GM18517 (cell line): ENCODE measurements at regions not wholly inside any gene's neighbourhood (a gene's known extent, or its start where the extent isn't known, plus 50 kb on each side); places are given as distances from the start of the nearest gene placed in this dataset.

Experiments
- ATAC-seq: cut with Tn5 transposase; IDR thresholded peaks from one replicate; pipeline ENCODE4 v1.9.1; 2021; ENCODE audit warnings: mild to moderate bottlenecking, moderate library complexity; ENCODE audit not compliant: unreplicated experiment

DNA sequence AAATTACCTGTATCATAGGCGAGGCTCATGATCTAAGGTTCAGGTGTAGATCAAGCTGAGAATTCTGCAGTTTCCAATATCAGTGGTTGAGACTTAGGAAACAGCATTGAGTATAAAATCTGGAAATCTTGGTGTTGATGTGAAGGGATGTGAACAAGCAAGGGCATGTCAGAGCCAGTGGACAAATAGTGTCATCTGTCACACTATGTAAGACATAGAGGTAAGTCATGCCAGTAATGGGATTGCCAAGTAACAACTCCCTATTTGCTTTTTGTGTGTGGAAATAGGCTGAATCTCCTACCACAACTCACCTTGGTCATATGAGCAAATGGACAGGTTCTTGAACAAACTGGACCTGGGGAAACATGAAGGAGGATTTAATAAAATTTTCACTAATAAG, 334.5 kb upstream of the EMCN start:
- no peak for ATAC-seq

DNA sequence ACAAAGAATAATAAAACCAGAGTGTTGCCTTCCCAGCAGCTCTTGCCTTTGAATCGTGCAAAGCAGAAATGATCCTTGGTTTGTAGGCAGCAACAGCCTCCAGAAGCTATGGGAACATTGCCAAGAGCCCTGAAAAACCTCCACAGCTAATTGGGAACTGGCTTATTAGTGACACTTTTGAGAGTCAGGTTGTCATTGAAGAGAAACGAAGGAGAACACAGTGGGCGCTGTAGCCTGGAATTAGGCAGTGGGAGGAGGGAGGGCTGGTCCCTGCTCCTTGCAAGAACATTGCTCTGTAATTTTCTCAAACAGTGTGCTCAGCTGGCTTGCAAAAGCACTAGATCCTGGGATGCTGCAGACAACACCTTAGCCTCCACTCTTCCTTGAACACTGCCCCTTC, 331.5 kb upstream of the EMCN start:
- no peak for ATAC-seq

DNA sequence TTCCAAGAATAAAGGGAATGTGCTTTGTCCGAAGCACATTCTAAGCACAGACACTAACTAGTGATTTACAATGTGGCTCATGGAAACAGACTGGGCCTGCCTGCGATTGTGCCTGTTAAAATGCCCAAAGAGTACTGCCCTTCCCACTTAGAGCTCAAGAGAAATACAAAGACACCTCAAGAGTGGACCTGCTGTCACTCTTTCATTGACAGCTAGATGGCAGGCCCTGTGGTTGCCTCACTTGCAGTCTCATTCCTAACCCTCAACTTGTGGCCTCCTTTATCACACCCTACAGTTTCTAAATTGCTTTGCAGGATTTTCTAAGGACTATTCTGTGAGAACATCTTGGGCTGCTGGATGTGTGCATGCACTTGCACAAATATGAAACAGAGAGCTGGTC, 331.0 kb upstream of the EMCN start:
- peak; percentile 63 for ATAC-seq

DNA sequence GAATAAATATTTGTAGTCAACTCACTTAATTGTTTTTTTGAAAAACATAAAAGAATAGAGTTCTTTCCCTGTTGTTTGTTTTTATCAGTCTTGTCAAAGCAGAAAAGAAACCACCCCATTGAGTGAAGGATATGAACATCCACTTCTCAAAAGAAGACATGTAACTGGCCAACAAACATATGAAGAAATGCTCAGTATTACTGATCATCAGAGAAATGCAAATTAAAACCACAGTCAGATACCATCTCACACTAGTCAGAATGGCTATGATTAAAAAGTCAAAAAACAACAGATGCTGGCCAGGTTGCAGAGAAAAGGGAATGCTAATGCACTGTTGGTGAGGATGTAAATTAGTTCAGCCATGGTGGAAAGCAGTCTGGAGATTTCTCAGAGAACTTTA, 326.1 kb upstream of the EMCN start:
- ATAC-seq = no peak

DNA sequence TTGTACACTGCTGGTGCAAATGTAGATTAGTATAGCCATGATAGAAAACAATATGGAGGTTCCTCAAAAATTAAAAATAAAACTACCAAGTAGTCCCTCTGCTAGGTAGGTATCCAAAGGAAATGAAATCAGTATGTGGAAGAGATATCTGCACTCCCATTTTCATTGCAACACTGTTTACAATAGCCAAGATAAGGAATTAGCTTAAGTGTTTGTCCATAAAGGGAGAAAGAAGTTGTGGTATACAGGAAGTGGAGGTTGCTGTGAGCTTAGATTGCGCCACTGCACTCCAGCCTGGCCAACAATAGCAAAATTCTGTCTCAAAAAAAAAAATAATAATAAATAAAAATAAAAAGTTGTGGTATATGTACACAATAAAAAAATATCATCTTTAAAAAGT, 325.0 kb upstream of the EMCN start:
- no peak for ATAC-seq

DNA sequence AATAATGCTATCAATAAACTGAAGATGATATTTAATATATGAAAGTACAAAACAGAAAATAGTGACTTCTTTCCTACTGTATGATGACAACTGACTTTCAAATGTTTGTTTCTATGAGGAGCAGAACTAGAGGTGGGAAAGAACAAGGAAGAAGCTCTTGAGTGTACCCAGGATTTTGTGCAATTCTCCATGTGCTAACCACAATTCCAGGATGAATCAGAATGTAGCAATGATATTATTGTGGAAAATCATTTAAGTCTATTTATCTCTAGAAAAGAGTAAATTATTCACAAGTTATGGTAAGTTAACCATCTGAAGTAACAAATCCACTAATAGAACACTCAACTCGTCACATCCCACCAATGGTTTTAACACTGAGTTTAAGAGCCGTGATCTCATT, 324.1 kb upstream of the EMCN start:
- ATAC-seq = no peak

DNA sequence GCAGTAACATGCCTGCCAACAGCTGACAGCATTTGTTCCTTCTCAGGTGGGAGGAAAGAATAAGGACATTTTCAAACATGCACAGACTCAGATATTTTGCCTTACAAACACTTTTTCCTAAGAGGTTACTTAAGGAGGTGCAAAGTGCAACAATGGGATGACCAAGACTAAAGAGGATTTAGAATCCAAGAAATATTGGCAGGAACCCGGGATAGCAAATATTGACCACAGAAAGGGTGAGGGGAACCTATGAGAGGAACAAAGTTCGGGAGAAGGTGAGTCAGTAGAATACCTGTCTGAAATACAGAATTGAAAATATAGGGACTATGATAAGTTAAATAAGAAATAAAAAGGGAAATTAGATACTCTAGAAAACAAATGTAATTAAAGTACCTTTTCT, 321.9 kb upstream of the EMCN start:
- no peak for ATAC-seq

DNA sequence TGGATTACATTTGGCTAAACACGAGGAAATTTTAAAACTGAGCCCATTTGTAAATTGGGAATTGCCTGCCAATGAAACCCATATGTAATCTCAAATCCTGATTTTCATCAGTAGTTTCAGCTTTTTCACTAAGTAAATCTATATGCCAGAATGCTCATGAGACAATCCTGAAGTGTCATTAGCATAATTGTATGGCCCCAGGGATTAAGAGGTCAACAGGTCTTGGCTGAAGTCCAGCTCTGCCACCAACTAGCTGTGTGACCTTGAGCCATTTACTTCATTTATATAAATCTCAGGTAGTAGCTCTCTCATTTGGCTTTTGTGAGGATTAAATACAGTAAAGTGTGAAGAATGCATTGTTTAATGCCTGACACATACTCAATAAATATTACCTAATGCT, 320.5 kb upstream of the EMCN start:
- no peak for ATAC-seq

DNA sequence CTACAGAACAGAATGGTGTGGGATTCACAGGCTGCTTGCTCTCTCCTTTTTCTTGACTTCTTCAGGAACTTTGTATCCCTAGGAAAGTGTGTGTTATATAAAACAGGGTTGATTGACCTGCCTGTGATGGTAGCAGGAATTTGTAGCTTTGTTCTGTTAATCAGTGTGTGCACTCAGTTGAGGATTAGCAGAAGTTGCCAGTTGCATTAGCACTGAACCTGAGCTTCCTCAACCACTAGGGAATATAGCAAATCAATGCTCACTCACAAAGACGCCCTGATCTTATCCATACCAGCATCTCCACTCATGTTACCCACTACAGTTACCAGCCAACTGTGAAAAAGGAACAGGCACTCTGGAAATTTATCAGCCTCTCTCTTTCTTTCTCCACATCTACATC, 319.1 kb upstream of the EMCN start:
- ATAC-seq = no peak

DNA sequence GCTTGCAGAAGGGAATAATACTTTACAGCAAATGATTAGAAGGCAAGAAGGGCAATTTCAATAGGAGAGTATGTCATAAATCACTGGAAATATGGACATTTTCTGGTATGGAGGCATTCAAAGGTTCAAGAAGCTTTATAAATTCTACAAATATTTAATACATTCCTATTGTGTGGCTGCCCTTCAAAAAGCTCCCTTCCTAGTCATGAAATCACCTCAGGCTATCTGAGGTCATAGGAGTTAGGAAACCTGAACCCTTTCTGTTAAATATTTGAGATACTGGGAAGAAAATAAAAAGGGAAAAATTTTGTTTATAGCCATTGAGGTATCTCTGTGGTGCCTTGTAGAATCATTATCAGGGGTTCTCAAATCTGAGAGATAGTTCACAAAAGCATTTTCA, 316.8 kb upstream of the EMCN start:
- no peak for ATAC-seq

DNA sequence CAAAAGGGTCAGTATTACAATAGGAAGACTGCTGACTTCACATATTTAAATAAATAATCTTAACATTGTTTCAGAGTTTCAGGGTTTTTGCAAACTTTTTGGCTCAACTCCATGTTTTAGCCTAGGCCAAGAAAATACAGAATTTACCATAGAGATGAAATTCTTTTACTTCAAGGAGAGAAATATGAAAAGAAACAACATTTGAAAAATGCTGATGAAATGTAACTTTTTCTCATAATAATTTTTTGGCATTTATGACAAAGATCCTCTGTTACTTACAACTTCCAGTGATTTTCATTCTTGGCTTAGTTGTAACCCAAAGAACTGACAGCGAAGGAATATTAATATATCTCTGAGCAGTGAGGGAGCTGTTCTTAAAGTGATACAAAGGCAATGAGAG, 316.1 kb upstream of the EMCN start:
- no peak for ATAC-seq

DNA sequence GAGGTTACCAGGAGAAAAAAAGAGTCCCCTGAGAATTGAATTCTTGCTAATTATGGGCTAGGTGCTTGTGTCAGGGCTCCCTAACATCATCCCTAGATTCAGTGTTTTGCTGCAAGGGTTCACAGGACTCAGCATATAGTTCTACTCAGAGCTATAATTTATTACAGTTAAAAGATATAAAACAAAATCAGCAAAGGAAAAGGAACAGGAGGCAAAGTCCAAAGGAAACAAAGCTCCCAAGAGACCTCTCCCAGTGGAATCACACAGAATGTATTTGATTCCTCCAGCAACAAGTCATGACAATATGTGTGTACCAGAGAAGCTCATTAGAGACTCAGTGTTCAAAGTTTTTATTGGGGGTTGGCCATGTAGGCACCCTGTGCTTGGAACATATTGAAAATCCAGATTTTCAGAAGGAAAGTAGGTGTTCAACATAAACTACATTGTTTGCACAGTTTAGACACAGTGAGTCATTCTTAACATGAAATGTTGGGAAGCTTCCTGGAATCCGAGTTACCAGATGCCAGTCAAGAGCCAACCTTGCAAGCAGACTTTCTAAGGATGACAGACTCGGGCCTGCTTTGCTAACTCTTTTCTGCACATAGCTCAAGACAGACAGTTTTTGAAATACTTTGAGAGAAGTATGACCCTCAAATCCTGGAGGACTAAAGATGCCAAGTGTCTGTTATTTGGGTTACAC, 311.3 kb upstream of the EMCN start:
- ATAC-seq = no peak

DNA sequence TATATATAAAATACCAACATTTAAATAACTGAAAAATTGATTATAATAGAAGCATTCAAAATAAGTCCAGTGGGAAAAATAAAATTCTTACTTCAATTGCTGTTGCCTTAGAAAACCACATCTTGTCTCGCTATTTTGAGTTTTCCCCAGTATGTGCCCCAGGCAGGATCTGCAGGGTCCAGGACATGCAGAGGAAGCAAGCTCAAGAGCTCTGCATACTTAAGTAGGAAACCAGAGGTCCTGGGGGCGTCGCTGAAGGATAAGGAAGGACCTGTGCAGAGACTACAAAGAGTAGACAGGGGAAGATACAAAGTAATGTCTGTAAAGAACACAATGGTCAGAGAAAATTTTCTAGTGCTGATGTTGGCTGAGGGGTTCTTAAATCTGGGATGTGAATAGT, 310.5 kb upstream of the EMCN start:
- no peak for ATAC-seq

DNA sequence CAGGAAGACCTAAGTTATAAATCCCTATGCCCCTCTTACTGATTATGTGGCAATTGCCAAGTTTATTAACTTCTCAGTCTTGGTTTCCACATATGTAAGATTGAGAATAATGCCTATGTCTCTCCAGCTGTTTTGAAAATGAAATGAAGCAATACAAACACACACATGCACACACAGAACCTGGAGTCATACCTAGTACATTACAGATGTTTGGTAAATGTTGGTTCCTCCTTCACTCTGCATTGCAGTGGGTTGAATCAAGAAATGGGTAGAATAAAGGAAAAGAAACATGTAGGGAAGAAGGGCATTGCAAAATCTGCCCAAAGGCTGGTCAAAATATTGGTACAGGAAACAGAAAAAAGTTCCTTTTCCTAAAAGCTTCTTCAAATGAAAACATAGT, 309.9 kb upstream of the EMCN start:
- no peak for ATAC-seq

DNA sequence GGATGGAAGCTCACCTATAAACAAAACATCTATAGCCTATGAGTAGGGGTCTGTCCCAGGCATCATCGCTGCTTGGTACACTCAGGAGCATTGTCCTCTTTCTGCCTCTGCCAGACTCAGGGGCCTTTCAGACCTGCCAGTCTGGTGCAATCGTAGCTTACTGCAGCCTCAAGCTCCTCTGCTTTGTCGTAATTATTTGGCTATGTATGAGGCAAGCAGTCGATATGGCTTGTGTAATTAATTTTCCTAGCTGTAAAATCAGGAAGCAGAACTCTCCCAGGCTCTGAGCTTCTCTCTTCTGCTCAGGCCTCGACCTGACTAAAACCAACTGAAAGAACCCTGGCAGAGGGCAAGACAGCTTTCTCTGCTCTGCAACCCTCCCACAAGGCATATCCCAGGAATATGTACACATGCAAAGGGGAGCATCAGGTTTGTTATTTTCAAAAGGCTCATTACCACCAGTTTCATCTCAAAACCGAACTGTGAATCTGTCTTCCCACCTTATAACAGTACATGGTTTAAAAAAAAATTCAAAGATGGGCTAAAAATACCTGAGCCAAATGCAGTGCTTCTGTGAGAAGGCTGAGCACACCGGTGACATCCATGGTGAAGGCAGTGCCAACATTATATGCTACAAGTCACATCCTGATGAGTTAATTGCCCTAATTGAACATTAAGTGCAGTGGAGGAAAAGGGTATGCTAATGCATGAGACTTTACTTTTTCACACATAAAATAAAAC, 309.2 kb upstream of the EMCN start:
- no peak for ATAC-seq

DNA sequence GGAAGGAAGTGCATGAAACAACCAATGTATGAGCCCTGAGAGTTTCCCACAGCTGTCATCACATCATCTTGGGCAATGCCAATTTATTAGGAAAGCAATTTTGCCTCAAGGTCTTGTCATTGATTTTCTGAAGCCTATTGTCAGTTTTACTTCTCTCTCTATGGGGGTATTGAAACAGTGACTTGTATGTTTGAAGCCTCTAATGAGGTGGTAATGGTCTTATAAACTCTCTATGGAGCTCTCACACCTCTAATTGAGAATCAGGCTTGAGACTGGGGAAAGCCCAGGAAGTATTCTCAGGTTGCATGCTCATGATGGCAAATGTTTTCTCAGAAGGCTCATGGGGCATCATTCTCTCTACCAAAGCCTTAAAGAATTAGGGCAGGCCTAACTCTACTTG, 308.2 kb upstream of the EMCN start:
- no peak for ATAC-seq

DNA sequence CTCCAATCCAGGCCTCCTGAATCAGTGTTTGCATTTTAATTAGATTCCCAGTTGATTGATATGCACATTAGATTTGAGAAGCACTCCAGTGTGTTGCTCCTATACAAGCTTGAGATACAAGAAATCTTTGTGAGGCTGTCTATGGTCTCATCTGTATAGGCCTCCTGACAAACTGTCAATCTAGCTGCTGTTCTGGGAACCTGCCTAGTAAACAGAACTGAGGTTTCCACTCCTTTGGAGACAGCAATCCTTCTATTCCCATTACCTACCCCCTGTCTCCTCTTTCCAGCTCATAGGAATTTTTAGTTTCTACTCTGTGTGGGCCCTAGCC, 306.1 kb upstream of the EMCN start:
- ATAC-seq = no peak

DNA sequence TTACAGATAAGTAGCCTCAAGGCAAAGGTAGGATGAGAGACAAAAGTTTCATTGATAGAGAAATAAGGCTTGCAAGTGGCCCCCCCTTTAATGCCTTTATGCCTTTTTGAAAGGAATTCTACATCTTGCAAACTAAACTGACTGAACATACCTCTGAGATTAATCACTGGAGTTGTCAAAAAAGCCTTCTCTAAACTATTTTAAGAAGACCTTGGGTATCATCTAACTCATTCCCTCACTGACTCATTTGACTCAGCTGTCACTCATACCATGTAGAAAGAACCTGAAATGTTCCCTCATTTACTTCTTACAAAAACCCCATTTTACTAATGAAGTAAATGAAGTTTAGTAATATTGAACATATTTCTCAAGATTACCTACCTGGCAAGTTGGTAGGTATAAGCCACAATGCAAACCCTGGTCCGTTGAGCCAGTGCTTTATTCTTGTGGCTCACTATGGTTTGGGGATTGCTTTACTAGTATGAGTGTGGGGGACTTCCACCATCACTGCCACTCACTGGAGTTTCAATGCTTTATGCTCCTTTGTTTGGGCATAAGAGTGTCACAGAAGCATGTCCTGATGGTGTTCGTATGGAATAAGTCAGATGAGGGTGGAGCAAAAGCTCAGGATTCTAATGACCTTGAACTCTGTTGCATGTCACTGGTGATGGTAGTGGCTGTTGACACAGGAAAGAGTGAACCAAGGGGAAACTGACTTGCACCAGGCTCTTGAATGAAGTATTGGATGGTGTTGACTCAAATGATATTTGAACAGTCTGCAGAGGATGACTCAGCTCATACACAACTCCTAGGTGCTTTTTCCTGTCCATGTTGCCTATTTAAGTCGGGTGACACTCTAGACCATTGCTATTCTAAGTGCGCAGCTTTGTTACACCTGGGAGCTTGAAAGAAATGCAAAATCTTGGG, 305.5 kb upstream of the EMCN start:
- ATAC-seq = peak; percentile 80

DNA sequence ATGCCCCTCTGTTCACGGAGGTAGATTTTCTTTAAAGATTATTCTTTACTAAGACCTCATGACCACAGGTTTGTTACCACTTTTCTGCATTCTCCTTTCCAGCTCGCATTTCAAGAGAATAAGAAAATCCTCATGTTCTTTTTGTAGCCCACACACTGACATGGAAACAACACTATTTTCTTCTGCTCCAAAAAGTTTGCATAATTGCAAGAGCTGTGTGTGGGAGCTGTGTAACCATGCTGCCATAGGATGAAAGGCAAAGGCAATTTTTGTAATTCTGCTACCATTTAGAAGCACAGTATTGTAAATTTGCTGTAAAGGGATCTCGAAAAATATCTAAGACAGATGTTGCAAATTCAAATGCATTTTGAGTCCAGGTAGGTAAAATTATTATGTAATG, 302.4 kb upstream of the EMCN start:
- ATAC-seq = no peak

DNA sequence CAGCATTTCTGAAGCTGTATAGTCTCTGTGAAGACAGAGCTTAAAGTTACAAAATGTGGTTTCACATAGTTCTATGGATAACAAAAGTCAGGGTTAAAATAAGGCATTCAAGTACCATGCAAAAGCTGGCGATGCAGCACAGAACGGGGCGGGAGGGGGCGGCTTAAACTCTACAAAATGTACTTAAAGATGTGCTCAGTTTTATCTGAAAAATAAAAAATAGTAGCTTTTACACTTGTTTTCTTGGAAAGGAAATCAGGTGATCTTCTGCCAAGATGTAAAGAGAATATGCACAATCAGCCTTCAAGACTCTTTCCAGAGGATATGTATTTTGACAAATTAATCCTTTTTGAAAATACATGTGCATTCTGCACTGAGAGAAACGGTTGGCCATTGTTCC, 301.7 kb upstream of the EMCN start:
- no peak for ATAC-seq

DNA sequence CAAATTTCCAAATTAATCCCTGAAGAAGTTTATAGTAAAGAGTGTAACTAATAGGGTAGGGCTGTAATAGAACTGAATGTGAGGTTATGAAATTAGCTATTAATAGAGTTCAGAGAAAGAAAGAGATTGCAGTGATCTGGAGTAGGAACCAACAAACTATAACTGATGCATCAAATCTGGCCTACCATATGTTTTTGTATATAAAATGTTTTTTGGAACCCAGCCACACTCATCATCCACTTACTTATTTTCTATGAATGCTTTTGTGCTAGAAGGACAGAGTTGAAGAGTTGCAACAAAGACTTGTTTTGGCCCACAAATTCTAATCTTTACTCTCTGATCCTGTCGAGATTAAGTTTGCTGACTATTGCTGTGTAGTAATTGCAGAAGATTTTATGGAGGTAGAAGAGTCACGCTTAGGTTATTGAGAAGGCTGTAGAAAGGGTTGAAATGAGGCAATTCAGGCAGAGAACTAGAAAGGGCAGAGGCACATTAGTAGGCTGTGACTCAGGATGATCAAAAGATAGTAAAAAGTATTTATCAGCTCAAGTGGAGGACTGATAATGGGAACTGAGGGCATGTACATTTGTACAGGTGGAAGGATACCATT, 298.7 kb upstream of the EMCN start:
- no peak for ATAC-seq

DNA sequence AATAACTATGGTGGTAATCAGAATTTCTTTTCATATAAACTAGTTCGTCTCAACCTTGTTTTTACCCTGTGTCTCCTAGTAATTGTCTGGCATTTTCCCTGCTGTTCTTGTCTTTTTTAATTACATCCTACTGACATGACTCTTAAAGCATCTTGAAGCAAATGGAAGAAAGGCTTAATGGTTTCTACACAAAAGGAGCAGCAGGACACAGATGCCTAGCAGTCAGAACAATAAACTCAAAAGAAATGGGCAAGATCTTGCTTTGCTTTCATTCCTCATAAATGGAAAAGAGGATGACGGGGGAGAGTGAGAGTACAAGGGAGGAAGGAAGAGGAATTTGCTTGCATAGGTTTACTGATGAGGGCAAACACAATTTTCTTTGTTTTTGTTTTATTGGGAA, 293.2 kb upstream of the EMCN start:
- no peak for ATAC-seq
